ENCODE measurements at regions not wholly inside any gene's neighbourhood (a gene's known extent, or its start where the extent isn't known, plus 50 kb on each side); places are given as distances from the start of the nearest gene placed in this dataset.

- TF ChIP-seq CTCF (IDR thresholded peaks at IDR 0.05 in 2 of 3, conservative IDR thresholded peaks at IDR 0.05 in 1 of 3; ENCODE audit: borderline replicate concordance in 1 of 3, insufficient read depth in 1 of 3, low read depth in 2 of 3, low read length in 2 of 3) (no peak), RAD21 (IDR thresholded peaks at IDR 0.05; ENCODE audit: low read depth) (no peak), SP1 (IDR thresholded peaks at IDR 0.05; ENCODE audit: low read depth) (no peak)
Measured at GRCh38 chr6:1257778-1258177, 54.1 kb upstream of the FOXQ1 start.
